ENCODE measurements at regions not wholly inside any gene's neighbourhood (a gene's known extent, or its start where the extent isn't known, plus 50 kb on each side); places are given as distances from the start of the nearest gene placed in this dataset.

DNA sequence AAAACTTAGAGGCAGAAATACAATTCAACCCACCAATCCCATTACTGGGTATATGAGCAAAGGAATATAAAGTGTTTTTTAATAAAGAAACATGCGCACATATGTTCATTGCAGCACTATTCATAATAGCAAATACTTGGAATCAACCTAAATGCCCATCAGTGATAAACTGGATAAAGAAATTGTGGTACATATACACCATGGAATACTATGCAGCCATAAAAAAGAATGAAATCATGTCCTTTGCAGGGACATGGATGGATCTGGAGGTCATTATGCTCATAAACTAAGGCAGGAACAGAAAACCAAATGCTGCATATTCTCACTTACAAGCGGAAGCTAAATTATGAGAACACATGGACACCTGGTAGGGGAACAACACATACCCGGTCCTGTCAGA is 807.7 kb upstream of the INTU start:
- no peak overlapping the region for H3K27ac ChIP-seq
- in situ Hi-C loops (cut with MboI; ENCODE audit: low sequenced_read_pairs in 4 of 4), result no loop called here
- H3K9me3 ChIP-seq, result no peaks in the 10 kb centered on the region
- ATAC-seq (no peak), DNase-seq (no peak)
- intact Hi-C loops (cut with DNase I; ENCODE audit: low total_unique reads), result no loop called here
- TF ChIP-seq POLR2A (IDR thresholded peaks at IDR 0.05), result no peak
- TF ChIP-seq, protein P1, sequence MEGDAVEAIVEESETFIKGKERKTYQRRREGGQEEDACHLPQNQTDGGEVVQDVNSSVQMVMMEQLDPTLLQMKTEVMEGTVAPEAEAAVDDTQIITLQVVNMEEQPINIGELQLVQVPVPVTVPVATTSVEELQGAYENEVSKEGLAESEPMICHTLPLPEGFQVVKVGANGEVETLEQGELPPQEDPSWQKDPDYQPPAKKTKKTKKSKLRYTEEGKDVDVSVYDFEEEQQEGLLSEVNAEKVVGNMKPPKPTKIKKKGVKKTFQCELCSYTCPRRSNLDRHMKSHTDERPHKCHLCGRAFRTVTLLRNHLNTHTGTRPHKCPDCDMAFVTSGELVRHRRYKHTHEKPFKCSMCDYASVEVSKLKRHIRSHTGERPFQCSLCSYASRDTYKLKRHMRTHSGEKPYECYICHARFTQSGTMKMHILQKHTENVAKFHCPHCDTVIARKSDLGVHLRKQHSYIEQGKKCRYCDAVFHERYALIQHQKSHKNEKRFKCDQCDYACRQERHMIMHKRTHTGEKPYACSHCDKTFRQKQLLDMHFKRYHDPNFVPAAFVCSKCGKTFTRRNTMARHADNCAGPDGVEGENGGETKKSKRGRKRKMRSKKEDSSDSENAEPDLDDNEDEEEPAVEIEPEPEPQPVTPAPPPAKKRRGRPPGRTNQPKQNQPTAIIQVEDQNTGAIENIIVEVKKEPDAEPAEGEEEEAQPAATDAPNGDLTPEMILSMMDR (IDR thresholded peaks at IDR 0.05 in 4 of 5, conservative IDR thresholded peaks at IDR 0.05 in 1 of 5), result no peak
- H3K4me1 ChIP-seq, result no peaks in the 10 kb centered on the region
- H3K4me3 ChIP-seq, result no peak overlapping the region
- no peaks in the 10 kb centered on the region for H3K36me3 ChIP-seq
- H3K27me3 ChIP-seq, result no peaks in the 10 kb centered on the region

DNA sequence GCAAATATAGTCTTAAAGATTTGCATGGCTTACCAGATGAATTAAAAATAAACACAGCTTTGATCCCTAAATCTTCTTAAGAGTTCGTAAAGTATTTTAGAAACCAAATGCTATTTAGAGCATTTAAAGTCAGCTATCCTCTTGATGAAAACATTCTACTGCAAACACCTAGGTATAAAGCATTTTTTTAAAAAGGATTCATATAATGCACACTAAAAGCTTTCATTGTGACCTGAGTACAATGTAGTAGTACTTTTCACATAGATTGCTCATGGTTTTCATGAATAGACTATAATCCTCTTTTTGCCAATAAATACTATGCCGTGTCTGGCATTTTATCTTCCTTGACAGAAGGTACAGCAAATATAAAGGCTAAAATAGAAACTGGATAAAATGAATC is 805.1 kb upstream of the INTU start:
- no peak for DNase-seq
- in situ Hi-C loops (cut with MboI; ENCODE audit: low sequenced_read_pairs in 4 of 4), result no loop called here
- intact Hi-C loops (cut with DNase I; ENCODE audit: low total_unique reads), result no loop called here
- H3K4me1 ChIP-seq, result no peaks in the 10 kb centered on the region
- no peak for ATAC-seq
- H3K9me3 ChIP-seq, result no peaks in the 10 kb centered on the region
- no peaks in the 10 kb centered on the region for H3K36me3 ChIP-seq
- TF ChIP-seq, protein P1 (IDR thresholded peaks at IDR 0.05 in 4 of 5, conservative IDR thresholded peaks at IDR 0.05 in 1 of 5), result no peak
- no peak for TF ChIP-seq POLR2A (IDR thresholded peaks at IDR 0.05)
- H3K27me3 ChIP-seq, result no peaks in the 10 kb centered on the region
- H3K4me3 ChIP-seq, result no peak overlapping the region
- H3K27ac ChIP-seq, result no peak overlapping the region

DNA sequence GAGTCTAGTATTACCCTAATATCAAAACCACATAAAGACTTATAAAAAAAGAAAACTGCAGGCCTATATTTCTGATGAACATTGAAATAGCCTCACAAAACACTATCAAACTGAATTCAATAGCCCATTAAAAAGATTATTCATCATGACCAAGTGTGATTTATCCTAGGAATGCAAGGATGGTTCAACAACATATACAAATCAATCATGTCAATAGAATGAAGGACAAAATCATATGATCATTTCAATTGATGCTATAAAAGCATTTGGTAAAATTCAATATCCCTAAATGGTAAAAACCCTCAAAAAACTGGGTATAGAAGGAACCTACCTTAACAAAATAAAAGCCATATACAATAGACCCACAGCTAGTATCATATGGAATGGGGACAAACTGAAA is 797.9 kb upstream of the INTU start:
- Histone ChIP-seq H3K36me3 (no peaks in the 10 kb centered on the region), H3K9me3 (no peaks in the 10 kb centered on the region), H3K4me3 (no peak overlapping the region), H3K27me3 (no peaks in the 10 kb centered on the region), H3K4me1 (no peaks in the 10 kb centered on the region), H3K27ac (no peak overlapping the region)
- DNase-seq (no peak), ATAC-seq (no peak)
- in situ Hi-C loops (cut with MboI; ENCODE audit: low sequenced_read_pairs in 4 of 4) (no loop called here), intact Hi-C loops (cut with DNase I; ENCODE audit: low total_unique reads) (loop anchor here (10.0 kb wide), 1 partner anchor 770 kb away; no protein-coding TSS in a partner anchor)
- TF ChIP-seq, protein P1 (IDR thresholded peaks at IDR 0.05 in 4 of 5, conservative IDR thresholded peaks at IDR 0.05 in 1 of 5), result no peak
- TF ChIP-seq POLR2A (IDR thresholded peaks at IDR 0.05), result no peak

DNA sequence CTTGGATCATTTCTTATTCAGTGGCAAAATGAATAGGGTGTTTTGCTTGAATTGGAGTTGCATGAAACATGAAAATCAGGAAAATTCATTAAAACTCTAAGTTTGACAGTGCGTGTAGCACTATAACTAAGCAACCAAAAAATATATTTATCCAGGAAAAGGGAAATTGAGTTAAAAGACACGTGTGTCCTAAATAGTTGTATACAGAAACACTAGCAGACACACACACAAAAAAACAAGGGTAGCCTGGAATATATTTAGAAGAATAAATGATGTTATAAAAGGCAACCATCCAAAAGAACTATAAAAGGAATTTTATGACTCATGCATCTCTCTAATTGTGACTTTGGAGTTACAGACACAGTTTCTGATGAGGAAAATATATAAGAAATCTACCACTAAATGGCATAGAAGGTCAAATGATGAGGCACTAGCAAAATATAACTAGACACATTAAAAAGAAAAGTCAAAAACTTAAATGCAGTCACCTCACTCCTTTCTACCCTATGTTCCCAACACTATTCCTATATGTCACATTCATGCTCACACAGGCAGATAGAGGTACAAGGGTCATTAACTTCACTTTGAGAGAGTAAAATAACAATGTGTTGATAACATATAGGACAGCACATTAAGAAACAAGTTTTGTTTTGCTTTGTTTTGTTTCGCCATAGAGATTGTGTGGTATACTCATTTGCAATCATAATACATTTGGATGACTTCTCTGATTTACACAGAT is 793.6 kb upstream of the INTU start:
- in situ Hi-C loops (cut with MboI; ENCODE audit: low sequenced_read_pairs in 4 of 4), result no loop called here
- ATAC-seq, result no peak
- no peak overlapping the region for H3K27ac ChIP-seq
- H3K4me1 ChIP-seq, result no peaks in the 10 kb centered on the region
- no peaks in the 10 kb centered on the region for H3K27me3 ChIP-seq
- H3K4me3 ChIP-seq, result no peak overlapping the region
- no peaks in the 10 kb centered on the region for H3K36me3 ChIP-seq
- intact Hi-C loops (cut with DNase I; ENCODE audit: low total_unique reads), result loop anchor here (10.0 kb wide), 1 partner anchor 774 kb away; no protein-coding TSS in a partner anchor
- TF ChIP-seq, protein P1 (IDR thresholded peaks at IDR 0.05 in 4 of 5, conservative IDR thresholded peaks at IDR 0.05 in 1 of 5), result no peak
- no peak for TF ChIP-seq POLR2A (IDR thresholded peaks at IDR 0.05)
- H3K9me3 ChIP-seq, result no peaks in the 10 kb centered on the region
- no peak for DNase-seq
